HPDE6-E6E7 (cell line): ENCODE measurements at regions not wholly inside any gene's neighbourhood (a gene's known extent, or its start where the extent isn't known, plus 50 kb on each side); places are given as distances from the start of the nearest gene placed in this dataset.

ENCODE experiments used
- DNase-seq: peaks from one replicate; pipeline ENCODE4 v3.0.0; 2011; ENCODE audit warnings: missing footprints; ENCODE audit errors: extremely low spot score

- DNase-seq, result no peak
Measured at GRCh38 chr3:190790185-190790584, 72.3 kb downstream of the GMNC start.

GRCh38 chr3:190786898-190787297 is 75.6 kb downstream of the GMNC start:
- no peak for DNase-seq

GRCh38 chr3:190785047-190785446 is 77.4 kb downstream of the GMNC start:
- no peak for DNase-seq

- DNase-seq, result no peak
Measured at GRCh38 chr3:190780524-190780923, 82.0 kb downstream of the GMNC start.

GRCh38 chr3:190774633-190775032 is 87.9 kb downstream of the GMNC start:
- DNase-seq, result no peak

GRCh38 chr3:190773948-190774347 is 88.5 kb downstream of the GMNC start:
- no peak for DNase-seq

- no peak for DNase-seq
Measured at GRCh38 chr3:190772831-190773230, 89.7 kb downstream of the GMNC start.

GRCh38 chr3:190768891-190769290 is 93.6 kb downstream of the GMNC start:
- DNase-seq, result no peak

- no peak for DNase-seq
Measured at GRCh38 chr3:190767851-190768250, 94.6 kb downstream of the GMNC start.

GRCh38 chr3:190764231-190765134 is 98.0 kb downstream of the GMNC start:
- DNase-seq, result no peak

GRCh38 chr3:190762801-190763200 is 99.7 kb downstream of the GMNC start:
- DNase-seq, result no peak

GRCh38 chr3:190747571-190747970 is 114.9 kb downstream of the GMNC start:
- DNase-seq, result no peak

GRCh38 chr3:190746986-190747385 is 115.5 kb downstream of the GMNC start:
- no peak for DNase-seq

- DNase-seq, result no peak
Measured at GRCh38 chr3:190746531-190746930, 116.0 kb downstream of the GMNC start.

GRCh38 chr3:190741788-190742187 is 120.7 kb downstream of the GMNC start:
- no peak for DNase-seq

GRCh38 chr3:190739641-190740185 is 122.8 kb downstream of the GMNC start:
- no peak for DNase-seq

GRCh38 chr3:190738636-190739155 is 123.8 kb downstream of the GMNC start:
- DNase-seq, result no peak

GRCh38 chr3:190737446-190737845 is 125.0 kb downstream of the GMNC start:
- DNase-seq, result no peak

GRCh38 chr3:190734490-190734889 is 128.0 kb downstream of the GMNC start:
- no peak for DNase-seq

- no peak for DNase-seq
Measured at GRCh38 chr3:190733591-190734146, 128.8 kb downstream of the GMNC start.

- no peak for DNase-seq
Measured at GRCh38 chr3:190731596-190731995, 130.9 kb downstream of the GMNC start.

GRCh38 chr3:190728574-190729246 is 133.8 kb downstream of the GMNC start:
- DNase-seq, result no peak
